NCI-H1417 (cell line): ENCODE measurements at regions not wholly inside any gene's neighbourhood (a gene's known extent, or its start where the extent isn't known, plus 50 kb on each side); places are given as distances from the start of the nearest gene placed in this dataset.
"Not testable (repeated sequence)": the region's sequence is repeated elsewhere in the genome, so short reads cannot be mapped to it uniquely, and the experiment has no call there.

Experiments used
- DNase-seq, 3 experiments: peaks; one replicate each; lab custom pipeline; 2025; lab: John Stamatoyannopoulos, UW

GRCh38 chrX:111581086-111581485 is 69.6 kb downstream of the SERTM2 start:
- DNase-seq = no peak

DNA sequence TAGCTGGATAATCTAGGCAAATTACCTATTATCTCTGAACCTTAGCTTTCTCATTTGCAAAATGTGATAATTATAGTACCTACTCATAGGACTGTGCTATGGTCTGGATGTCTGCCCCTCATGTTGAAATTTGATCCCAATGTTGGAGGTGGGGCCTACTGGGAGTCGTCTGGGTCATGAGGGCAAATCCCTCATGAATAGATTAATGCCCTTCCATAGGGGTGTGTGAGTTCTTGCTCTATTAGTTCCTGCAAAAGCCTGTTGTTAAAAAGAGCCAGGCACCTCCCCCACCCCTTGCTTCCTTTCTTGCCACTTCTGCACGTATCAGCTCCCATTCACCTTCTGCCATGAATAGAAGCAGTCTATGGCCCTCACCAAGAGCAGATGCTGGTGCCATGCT is 73.9 kb downstream of the SERTM2 start:
- peak in 2 of 3 experiments; percentile 23 to 53 for DNase-seq

DNA sequence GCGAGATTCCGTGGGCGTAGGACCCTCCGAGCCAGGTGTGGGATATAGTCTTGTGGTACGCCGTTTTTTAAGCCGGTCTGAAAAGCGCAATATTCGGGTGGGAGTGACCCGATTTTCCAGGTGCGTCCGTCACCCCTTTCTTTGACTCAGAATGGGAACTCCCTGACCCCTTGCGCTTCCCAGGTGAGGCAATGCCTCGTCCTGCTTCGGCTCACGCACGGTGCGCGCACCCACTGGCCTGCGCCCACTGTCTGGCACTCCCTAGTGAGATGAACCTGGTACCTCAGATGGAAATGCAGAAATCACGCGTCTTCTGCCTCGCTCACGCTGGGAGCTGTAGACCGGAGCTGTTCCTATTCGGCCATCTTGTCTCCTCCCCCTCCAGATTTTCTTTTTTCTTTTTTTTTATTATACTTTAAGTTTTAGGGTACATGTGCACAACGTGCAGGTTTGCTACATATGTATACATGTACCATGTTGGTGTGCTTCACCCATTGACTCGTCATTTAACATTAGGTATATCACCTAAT is 83.0 kb downstream of the SERTM2 start:
- not testable (repeated sequence) for DNase-seq

DNA sequence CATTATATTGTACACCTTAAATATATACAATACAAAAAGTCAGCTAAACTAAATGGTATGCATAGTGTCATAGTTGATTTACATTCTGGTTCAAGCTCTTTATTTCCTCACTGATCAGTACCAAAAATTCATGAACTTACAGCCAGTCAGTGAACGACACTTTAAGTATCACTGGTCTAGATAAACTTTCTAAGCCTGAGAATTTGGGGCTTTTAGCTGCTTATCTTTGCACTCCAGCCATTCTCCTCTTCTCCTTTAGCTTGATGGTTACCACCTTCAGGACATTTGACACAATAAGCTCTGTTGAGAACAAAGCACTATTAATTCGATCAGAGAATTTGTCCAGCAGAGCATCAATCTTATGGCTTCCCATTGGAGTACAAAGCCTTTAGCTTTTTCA is 83.0 kb upstream of the ALG13 start:
- no peak for DNase-seq

GRCh38 chrX:111608724-111609123 is 72.2 kb upstream of the ALG13 start:
- no peak for DNase-seq

- peak in 2 of 3 experiments; percentile 35 to 57 for DNase-seq
Observed at GRCh38 chrX:111609206-111609605, 71.8 kb upstream of the ALG13 start.

DNA sequence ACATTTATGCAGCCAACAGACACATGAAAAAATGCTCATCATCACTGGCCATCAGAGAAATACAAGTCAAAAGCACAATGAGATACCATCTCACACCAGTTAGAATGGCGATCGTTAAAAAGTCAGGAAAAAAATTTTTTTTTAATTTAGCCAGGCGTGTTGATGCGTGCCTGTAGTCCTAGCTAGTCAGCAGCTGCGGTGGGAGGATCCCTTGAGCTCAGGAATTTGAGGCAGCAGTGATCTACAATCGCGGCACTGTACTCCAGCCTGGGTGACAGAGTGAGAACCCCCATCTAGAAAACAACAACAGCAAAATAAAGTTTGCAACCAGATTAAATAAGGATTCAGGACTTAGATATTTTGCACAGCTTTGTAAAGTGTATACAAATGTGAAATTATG is 65.7 kb upstream of the ALG13 start:
- DNase-seq = no peak

DNA sequence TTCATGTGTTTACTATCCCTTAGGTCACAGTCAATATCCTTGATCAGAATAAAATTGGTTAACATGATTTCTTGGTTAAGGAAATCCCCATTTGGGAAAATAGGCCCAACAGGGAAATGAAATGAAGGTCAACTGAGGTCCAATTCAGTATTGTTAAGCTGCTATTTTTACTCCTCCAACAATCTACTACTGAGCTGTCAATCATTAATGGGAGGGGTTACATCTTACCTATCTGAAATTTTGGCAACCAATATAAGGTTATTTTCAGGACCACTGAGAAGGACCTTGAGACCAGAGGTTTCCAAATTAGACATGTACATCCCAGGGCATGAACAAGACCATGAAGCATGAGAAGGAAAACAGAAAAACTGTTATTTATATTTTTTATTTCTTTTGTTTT is 64.2 kb upstream of the ALG13 start:
- DNase-seq = no peak

GRCh38 chrX:111620084-111620483 is 60.9 kb upstream of the ALG13 start:
- DNase-seq = not testable (repeated sequence)

GRCh38 chrX:111624169-111624568 is 56.8 kb upstream of the ALG13 start:
- DNase-seq = no peak

DNA sequence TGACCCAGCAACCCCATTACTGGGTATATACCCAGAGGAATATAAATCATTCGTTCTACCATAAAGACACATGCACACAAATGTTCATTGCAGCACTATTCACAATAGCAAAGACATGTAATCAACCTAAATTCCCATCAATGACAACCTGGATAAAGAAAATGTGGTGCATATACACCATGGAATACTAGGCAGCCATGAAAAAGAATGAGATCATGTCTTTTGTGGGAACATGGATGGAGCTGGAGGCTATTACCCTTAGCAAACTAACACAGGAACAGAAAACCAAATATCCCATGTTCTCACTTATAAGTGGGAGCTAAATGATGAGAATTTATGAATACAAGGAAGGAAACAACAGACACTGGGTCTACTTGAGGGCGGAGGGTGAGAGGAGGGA is 53.7 kb upstream of the ALG13 start:
- DNase-seq = not testable (repeated sequence)
